ENCODE measurements at regions not wholly inside any gene's neighbourhood (a gene's known extent, or its start where the extent isn't known, plus 50 kb on each side); places are given as distances from the start of the nearest gene placed in this dataset.
A peak's percentile ranks its signal among the peaks of the same experiment; 100 is the strongest.

DNA sequence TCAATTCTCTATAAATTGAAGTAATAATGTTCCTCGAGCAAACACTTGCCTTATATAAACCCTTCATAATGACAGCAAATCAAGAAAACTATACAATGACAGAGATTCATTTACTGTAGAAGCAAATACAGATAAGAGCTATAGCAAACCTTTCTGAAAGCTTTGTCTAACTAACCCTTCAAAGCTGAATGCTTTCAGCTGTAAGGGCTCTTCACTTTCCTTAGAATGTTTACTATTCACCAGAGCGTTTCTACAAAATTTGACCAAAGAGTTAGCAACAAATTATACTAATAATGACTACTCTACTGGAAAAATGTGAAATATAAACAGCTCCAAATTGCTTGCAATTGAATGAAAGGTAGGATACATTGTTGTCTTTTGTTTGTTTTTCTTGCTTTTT is 218.1 kb downstream of the SLITRK5 start:
- Histone ChIP-seq H3K79me2 (ENCODE audit: low read length) (no peaks in the 10 kb centered on the region), H3K4me2 (ENCODE audit: low read length) (no peak overlapping the region), H2AFZ (ENCODE audit: low read depth, low read length) (no peak overlapping the region), H3K27me3 (ENCODE audit: low read depth, low read length) (no peaks in the 10 kb centered on the region), H3K36me3 (replicated peaks; ENCODE audit: low read depth, low read length) (no peaks in the 10 kb centered on the region), H3K4me1 (ENCODE audit: low read length) (peaks cover 7% of the 10 kb centered on the region), H3K9me3 (ENCODE audit: insufficient read depth, low read length) (no peaks in the 10 kb centered on the region), H3K4me3 (ENCODE audit: low read length) (no peak overlapping the region), H3K9ac (ENCODE audit: low read length) (no peak overlapping the region), H3K27ac (ENCODE audit: low read length) (no peak overlapping the region), H4K20me1 (ENCODE audit: insufficient read depth, low read length) (no peaks in the 10 kb centered on the region)
- TF ChIP-seq EZH2phosphoT487 (IDR thresholded peaks at IDR 0.05; ENCODE audit: low read depth) = no peak
- TF ChIP-seq CTCF (IDR thresholded peaks at IDR 0.05; ENCODE audit: low read depth, low read length) = no peak

- Histone ChIP-seq H3K27ac (ENCODE audit: low read length) (no peak overlapping the region), H3K4me2 (ENCODE audit: low read length) (no peak overlapping the region), H3K79me2 (ENCODE audit: low read length) (no peaks in the 10 kb centered on the region), H3K9me3 (ENCODE audit: insufficient read depth, low read length) (no peaks in the 10 kb centered on the region), H3K4me3 (ENCODE audit: low read length) (no peak overlapping the region), H2AFZ (ENCODE audit: low read depth, low read length) (no peak overlapping the region), H4K20me1 (ENCODE audit: insufficient read depth, low read length) (no peaks in the 10 kb centered on the region), H3K27me3 (ENCODE audit: low read depth, low read length) (no peaks in the 10 kb centered on the region), H3K9ac (ENCODE audit: low read length) (no peak overlapping the region), H3K4me1 (ENCODE audit: low read length) (peaks cover 10% of the 10 kb centered on the region), H3K36me3 (replicated peaks; ENCODE audit: low read depth, low read length) (no peaks in the 10 kb centered on the region)
- no peak for TF ChIP-seq EZH2phosphoT487 (IDR thresholded peaks at IDR 0.05; ENCODE audit: low read depth)
- no peak for TF ChIP-seq CTCF (IDR thresholded peaks at IDR 0.05; ENCODE audit: low read depth, low read length)
Observed at GRCh38 chr13:87893186-87893585, 222.0 kb downstream of the SLITRK5 start.

GRCh38 chr13:87894059-87894458 is 222.9 kb downstream of the SLITRK5 start:
- Histone ChIP-seq H3K4me1 (ENCODE audit: low read length) (peaks cover 10% of the 10 kb centered on the region), H3K9ac (ENCODE audit: low read length) (no peak overlapping the region), H3K4me2 (ENCODE audit: low read length) (peak overlapping the region; percentile 35), H2AFZ (ENCODE audit: low read depth, low read length) (no peak overlapping the region), H3K27me3 (ENCODE audit: low read depth, low read length) (no peaks in the 10 kb centered on the region), H3K27ac (ENCODE audit: low read length) (no peak overlapping the region), H3K79me2 (ENCODE audit: low read length) (no peaks in the 10 kb centered on the region), H3K36me3 (replicated peaks; ENCODE audit: low read depth, low read length) (no peaks in the 10 kb centered on the region), H4K20me1 (ENCODE audit: insufficient read depth, low read length) (no peaks in the 10 kb centered on the region), H3K9me3 (ENCODE audit: insufficient read depth, low read length) (no peaks in the 10 kb centered on the region), H3K4me3 (ENCODE audit: low read length) (no peak overlapping the region)
- TF ChIP-seq CTCF (IDR thresholded peaks at IDR 0.05; ENCODE audit: low read depth, low read length) (no peak), EZH2phosphoT487 (IDR thresholded peaks at IDR 0.05; ENCODE audit: low read depth) (no peak)

GRCh38 chr13:87903553-87903952 is 232.4 kb downstream of the SLITRK5 start:
- TF ChIP-seq CTCF (IDR thresholded peaks at IDR 0.05; ENCODE audit: low read depth, low read length) = no peak
- no peak for TF ChIP-seq EZH2phosphoT487 (IDR thresholded peaks at IDR 0.05; ENCODE audit: low read depth)
- H2AFZ ChIP-seq (ENCODE audit: low read depth, low read length) = no peak overlapping the region

More at GRCh38 chr13:87903553-87903952, 232.4 kb downstream of the SLITRK5 start:
- Histone ChIP-seq H3K4me2 (ENCODE audit: low read length) (no peak overlapping the region), H4K20me1 (ENCODE audit: insufficient read depth, low read length) (no peaks in the 10 kb centered on the region), H3K36me3 (replicated peaks; ENCODE audit: low read depth, low read length) (no peaks in the 10 kb centered on the region), H3K79me2 (ENCODE audit: low read length) (no peaks in the 10 kb centered on the region), H3K4me3 (ENCODE audit: low read length) (no peak overlapping the region), H3K27me3 (ENCODE audit: low read depth, low read length) (no peaks in the 10 kb centered on the region), H3K9ac (ENCODE audit: low read length) (no peak overlapping the region), H3K27ac (ENCODE audit: low read length) (no peak overlapping the region), H3K9me3 (ENCODE audit: insufficient read depth, low read length) (no peaks in the 10 kb centered on the region), H3K4me1 (ENCODE audit: low read length) (no peaks in the 10 kb centered on the region)

Measured in OCI-LY3 (cell line).